ENCODE measurements at regions not wholly inside any gene's neighbourhood (a gene's known extent, or its start where the extent isn't known, plus 50 kb on each side); places are given as distances from the start of the nearest gene placed in this dataset.

DNA sequence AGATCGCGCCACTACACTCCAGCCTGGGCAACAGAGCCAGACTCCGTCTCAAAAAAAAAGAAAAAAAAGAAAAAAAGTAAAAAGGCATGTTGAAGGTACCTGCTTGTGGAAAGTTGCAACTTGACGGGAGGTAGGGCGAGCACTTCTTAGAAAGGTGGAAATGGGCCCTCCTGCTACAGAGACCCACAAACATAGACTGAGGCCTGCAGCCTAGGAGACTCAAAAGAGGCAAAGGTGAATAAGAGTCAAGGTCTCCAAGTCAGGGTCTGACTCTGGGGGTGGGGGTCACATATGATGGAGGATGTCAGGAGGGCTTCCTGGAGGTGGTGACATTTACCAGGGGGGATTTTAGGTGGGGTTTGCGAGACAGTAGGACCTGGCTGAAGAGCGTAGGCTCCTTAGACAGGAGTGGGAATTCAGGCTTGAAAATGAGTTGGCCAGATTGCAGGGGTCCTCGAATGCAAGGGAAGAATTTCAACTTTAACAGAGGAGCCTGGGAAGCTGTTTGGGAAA is 303.0 kb downstream of the SEC14L1 start:
- ATAC-seq (no peak), FAIRE-seq (no peak), DNase-seq (ENCODE audit: low spot score) (no peak)
- H3K79me2 ChIP-seq (ENCODE audit: insufficient read depth, low read length), result peaks cover 39% of the 10 kb centered on the region
- 97% methylated on average over 8 of the region's 8 CpGs for WGBS (ENCODE audit: low lambda C conversion rate)
- peaks cover 2% of the 10 kb centered on the region for H3K4me1 ChIP-seq (ENCODE audit: insufficient read depth, low read length)
- ChIA-PET CTCF (ENCODE audit: low intra/inter-chr PET ratio, low total read pairs) (no interaction called here), POLR2A (interaction anchor here (1.2 to 1.9 kb wide), 2 partner anchors 8 to 10 kb away, joined by 5 to 12 read pairs; no protein-coding TSS in a partner anchor)
- in situ Hi-C loops (cut with HindIII; ENCODE audit: extremely low pct_ligation_motif_present, low pct_unique_long_range_greater_than_20kb) (no loop called here), intact Hi-C loops (cut with micrococcal nuclease; ENCODE audit: unreplicated experiment) (no loop called here)
- H3K4me3 ChIP-seq (replicated peaks in 1 of 3; ENCODE audit: insufficient read depth in 1 of 3, low read depth in 2 of 3, low read length in 3 of 3), result no peak overlapping the region
- H2AFZ ChIP-seq (ENCODE audit: low read length), result no peak overlapping the region
- H3K4me2 ChIP-seq (ENCODE audit: low read depth, low read length), result no peak overlapping the region
- TF ChIP-seq, protein P1, sequence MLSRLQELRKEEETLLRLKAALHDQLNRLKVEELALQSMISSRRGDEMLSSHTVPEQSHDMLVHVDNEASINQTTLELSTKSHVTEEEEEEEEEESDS (CRISPR knock-in tag; IDR thresholded peaks at IDR 0.05; ENCODE audit: borderline replicate concordance), result no peak
- TF ChIP-seq, protein P2, sequence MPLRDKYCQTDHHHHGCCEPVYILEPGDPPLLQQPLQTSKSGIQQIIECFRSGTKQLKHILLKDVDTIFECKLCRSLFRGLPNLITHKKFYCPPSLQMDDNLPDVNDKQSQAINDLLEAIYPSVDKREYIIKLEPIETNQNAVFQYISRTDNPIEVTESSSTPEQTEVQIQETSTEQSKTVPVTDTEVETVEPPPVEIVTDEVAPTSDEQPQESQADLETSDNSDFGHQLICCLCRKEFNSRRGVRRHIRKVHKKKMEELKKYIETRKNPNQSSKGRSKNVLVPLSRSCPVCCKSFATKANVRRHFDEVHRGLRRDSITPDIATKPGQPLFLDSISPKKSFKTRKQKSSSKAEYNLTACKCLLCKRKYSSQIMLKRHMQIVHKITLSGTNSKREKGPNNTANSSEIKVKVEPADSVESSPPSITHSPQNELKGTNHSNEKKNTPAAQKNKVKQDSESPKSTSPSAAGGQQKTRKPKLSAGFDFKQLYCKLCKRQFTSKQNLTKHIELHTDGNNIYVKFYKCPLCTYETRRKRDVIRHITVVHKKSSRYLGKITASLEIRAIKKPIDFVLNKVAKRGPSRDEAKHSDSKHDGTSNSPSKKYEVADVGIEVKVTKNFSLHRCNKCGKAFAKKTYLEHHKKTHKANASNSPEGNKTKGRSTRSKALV (CRISPR knock-in tag; IDR thresholded peaks at IDR 0.05), result no peak
- TF ChIP-seq MAF1 (CRISPR knock-in tag; IDR thresholded peaks at IDR 0.05; ENCODE audit: borderline replicate concordance) (no peak), SP1 (IDR thresholded peaks at IDR 0.05) (no peak), SP1 (CRISPR knock-in tag; IDR thresholded peaks at IDR 0.05) (no peak), HDAC1 (CRISPR knock-in tag; IDR thresholded peaks at IDR 0.05) (no peak), RBM22 (optimal IDR thresholded peaks at IDR 0.05; ENCODE audit: low read length) (peak; percentile 14), SMC3 (IDR thresholded peaks at IDR 0.05; ENCODE audit: low read length) (no peak)
- BruUV-seq (replicated peaks), result no TSS peak
- H3K9me3 ChIP-seq (ENCODE audit: low read length), result no peaks in the 10 kb centered on the region
- H3K36me3 ChIP-seq (replicated peaks in 1 of 2; ENCODE audit: control insufficient read depth in 1 of 2, insufficient read depth in 2 of 2, low read length in 2 of 2), result peaks cover 14 to 48% of the 10 kb centered on the region in 2 experiments
- no peak overlapping the region for H3K27ac ChIP-seq (ENCODE audit: extremely low read length, insufficient read depth, low read length)
- H3K27me3 ChIP-seq (ENCODE audit: control insufficient read depth in 1 of 2, insufficient read depth in 2 of 2, low read length in 2 of 2), result no peaks in the 10 kb centered on the region
- H4K20me1 ChIP-seq (ENCODE audit: insufficient read depth, low read length), result peaks cover 25% of the 10 kb centered on the region; the same call in 1 of the 2 replicates
- H3K9ac ChIP-seq (ENCODE audit: insufficient read depth, low read depth, low read length), result no peak overlapping the region

Data from HepG2 (cell line).